GM23248 (cell line): ENCODE measurements at regions not wholly inside any gene's neighbourhood (a gene's known extent, or its start where the extent isn't known, plus 50 kb on each side); places are given as distances from the start of the nearest gene placed in this dataset.

ENCODE experiments used
- DNase-seq: peaks from one replicate; pipeline ENCODE4 v3.0.0-alpha.2; 2015
- H2AFZ ChIP-seq: fragments of 200-600 bp; sonication (generic); 2 replicates; pipeline ENCODE4 v1.6.1; 2016; ENCODE audit warnings: antibody characterized with exemption
- H3F3A ChIP-seq: fragments of 200-600 bp; sonication (generic); 2 replicates; pipeline ENCODE4 v1.6.1; 2016; ENCODE audit warnings: mild to moderate bottlenecking, antibody characterized with exemption, mixed run types; ENCODE audit not compliant: insufficient read depth
- H3K27ac ChIP-seq: fragments of 200-600 bp; sonication (generic); 2 replicates; pipeline ENCODE4 v1.5.1; 2016; ENCODE audit warnings: mild to moderate bottlenecking
- H3K27me3 ChIP-seq: fragments of 200-600 bp; sonication (generic); replicated peaks from 2 replicates; pipeline ENCODE4 v1.6.1; 2016; ENCODE audit warnings: mild to moderate bottlenecking; ENCODE audit not compliant: insufficient read depth
- H3K36me3 ChIP-seq: fragments of 200-600 bp; sonication (generic); 2 replicates; pipeline ENCODE4 v1.6.1; 2016; ENCODE audit warnings: low read depth, mild to moderate bottlenecking
- H3K4me1 ChIP-seq: fragments of 200-600 bp; sonication (generic); 2 replicates; pipeline ENCODE4 v1.6.1; 2016; ENCODE audit warnings: mild to moderate bottlenecking; ENCODE audit not compliant: insufficient read depth
- H3K4me2 ChIP-seq: fragments of 200-600 bp; sonication (generic); one replicate; pipeline ENCODE4 v1.6.1; 2016; ENCODE audit warnings: mild to moderate bottlenecking; ENCODE audit not compliant: unreplicated experiment
- H3K4me3 ChIP-seq: fragments of 200-600 bp; sonication (generic); 2 replicates; pipeline ENCODE4 v1.5.1; 2016; ENCODE audit warnings: mild to moderate bottlenecking
- H3K79me2 ChIP-seq: fragments of 200-600 bp; sonication (generic); 2 replicates; pipeline ENCODE4 v1.6.1; 2016; ENCODE audit warnings: mild to moderate bottlenecking; ENCODE audit not compliant: insufficient read depth
- H3K9ac ChIP-seq: fragments of 200-600 bp; sonication (generic); 2 replicates; pipeline ENCODE4 v1.6.1; 2016; ENCODE audit warnings: mild to moderate bottlenecking
- H3K9me2 ChIP-seq: fragments of 200-600 bp; sonication (generic); 2 replicates; pipeline ENCODE4 v1.6.1; 2016; ENCODE audit warnings: mixed run types, mild to moderate bottlenecking, moderate library complexity; ENCODE audit not compliant: insufficient read depth
- H3K9me3 ChIP-seq: fragments of 200-600 bp; sonication (generic); one replicate; pipeline ENCODE4 v1.6.1; 2017; ENCODE audit warnings: low read depth
- H4K20me1 ChIP-seq: fragments of 200-600 bp; sonication (generic); 2 replicates; pipeline ENCODE4 v1.6.0; 2016; ENCODE audit not compliant: insufficient read depth
- EZH2 ChIP-seq: fragments of 200-600 bp; sonication (generic); IDR thresholded peaks from 2 replicates; pipeline ENCODE4 v1.6.1; 2018; ENCODE audit warnings: antibody characterized with exemption, mild to moderate bottlenecking; ENCODE audit not compliant: insufficient read depth, poor library complexity, severe bottlenecking
- EZH2phosphoT487 ChIP-seq: fragments of 200-600 bp; sonication (generic); IDR thresholded peaks from 2 replicates; pipeline ENCODE4 v1.6.1; 2018; ENCODE audit warnings: antibody characterized with exemption, moderate library complexity, mild to moderate bottlenecking, low read depth; ENCODE audit not compliant: insufficient read depth
- WGBS, 2 experiments: methylation state at CpG; one replicate each; pipeline ENCODE4 v1.1.6; 2015 to 2017; ENCODE audit warnings: low lambda C conversion rate in 2 of 2, low coverage in 1 of 2; ENCODE audit errors: missing lambda C conversion rate in 2 of 2; 5-methylcytosine and 5-hydroxymethylcytosine counted together
- in situ Hi-C: fragments of 300-500 bp; cut with MboI; formaldehyde crosslinking; loops from 2 replicates; pipeline ENCODE4 v1.15.0; 2020

DNA sequence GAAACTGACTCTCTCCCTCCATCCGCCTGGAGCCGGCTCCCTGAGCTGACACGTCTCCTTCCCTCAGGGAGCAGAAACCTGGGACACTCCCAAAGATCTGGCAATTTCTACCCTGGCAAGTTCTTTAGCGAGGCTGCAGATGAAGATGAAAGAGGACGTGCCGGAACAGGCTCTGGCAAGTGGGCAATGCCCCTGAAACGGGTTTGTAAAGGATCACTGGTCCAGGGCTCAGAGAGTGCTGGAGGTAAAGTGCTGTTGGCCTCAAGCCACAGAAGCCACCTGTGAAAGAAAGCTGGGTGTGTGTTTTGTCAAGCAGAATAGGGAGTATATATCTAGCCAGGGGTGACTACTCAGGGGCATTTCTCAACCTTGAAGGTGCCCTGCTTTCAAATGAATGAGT is 131.4 kb upstream of the ATP6AP2 start:
- no peak for TF ChIP-seq EZH2
- TF ChIP-seq EZH2phosphoT487 = no peak
- Histone ChIP-seq H2AFZ (no peak overlapping the region), H3K4me1 (no peaks in the 10 kb centered on the region), H3K27ac (no peak overlapping the region), H3K9me3 (no peaks in the 10 kb centered on the region), H3K4me3 (no peak overlapping the region), H3K36me3 (no peaks in the 10 kb centered on the region), H4K20me1 (no peaks in the 10 kb centered on the region), H3K9me2 (no peaks in the 10 kb centered on the region), H3F3A (no peaks in the 10 kb centered on the region), H3K4me2 (no peak overlapping the region), H3K27me3 (no peaks in the 10 kb centered on the region), H3K79me2 (no peaks in the 10 kb centered on the region), H3K9ac (no peak overlapping the region)
- DNase-seq = no peak
- 55 to 64% methylated on average over 7 of the region's 7 CpGs for WGBS, 2 experiments
- in situ Hi-C loops = no loop called here

DNA sequence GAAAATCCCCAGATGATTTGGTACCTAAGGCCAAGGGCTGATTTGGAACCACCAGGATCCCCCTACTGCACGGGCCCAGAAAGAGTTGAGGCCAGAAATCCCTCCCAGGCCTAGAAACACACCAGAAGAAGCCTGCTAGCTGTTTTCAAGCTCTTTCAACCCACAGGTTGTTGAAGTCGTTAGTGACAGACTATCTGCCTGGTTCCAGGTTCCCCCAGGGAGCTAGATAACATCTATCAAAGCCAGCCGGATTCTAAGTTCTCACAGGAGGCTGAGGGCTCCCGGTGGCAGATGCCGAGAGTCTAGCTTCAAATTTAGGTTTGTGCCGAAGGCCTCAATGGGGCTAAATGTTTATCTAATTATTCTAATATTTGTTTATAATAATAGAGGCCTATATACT is 132.0 kb upstream of the ATP6AP2 start:
- Histone ChIP-seq H3F3A (no peaks in the 10 kb centered on the region), H2AFZ (no peak overlapping the region), H3K4me1 (no peaks in the 10 kb centered on the region), H3K9ac (no peak overlapping the region), H3K79me2 (no peaks in the 10 kb centered on the region), H3K4me3 (no peak overlapping the region), H3K4me2 (no peak overlapping the region), H3K36me3 (no peaks in the 10 kb centered on the region), H3K27me3 (no peaks in the 10 kb centered on the region), H3K9me3 (no peaks in the 10 kb centered on the region), H3K9me2 (no peaks in the 10 kb centered on the region), H3K27ac (no peak overlapping the region), H4K20me1 (no peaks in the 10 kb centered on the region)
- in situ Hi-C loops = no loop called here
- WGBS, 2 experiments = 51 to 56% methylated on average over 6 of the region's 6 CpGs
- TF ChIP-seq EZH2phosphoT487 = no peak
- no peak for TF ChIP-seq EZH2
- no peak for DNase-seq

DNA sequence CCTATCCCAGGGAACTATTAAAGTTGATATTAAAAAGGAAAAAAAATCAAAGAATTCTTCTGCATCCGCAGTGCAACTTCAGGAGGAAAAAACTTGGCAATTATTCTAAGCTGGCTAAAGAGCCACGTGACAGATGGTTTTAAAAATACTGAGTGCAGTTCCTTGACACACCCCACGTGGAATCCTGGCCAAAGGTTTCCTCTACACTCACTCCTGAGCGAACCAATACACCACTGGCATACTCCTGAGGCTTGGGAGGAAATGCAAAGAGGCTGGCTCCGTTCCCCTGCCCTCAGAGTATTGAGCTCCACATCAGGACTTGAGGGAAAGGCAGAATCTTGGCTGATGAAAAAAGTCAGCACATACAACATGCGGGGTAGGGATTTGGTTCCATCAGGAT is 133.8 kb upstream of the ATP6AP2 start:
- TF ChIP-seq EZH2phosphoT487 (no peak), EZH2 (no peak)
- DNase-seq = no peak
- WGBS, 2 experiments = 15 to 29% methylated on average over 5 to 6 of the region's 6 CpGs

DNA sequence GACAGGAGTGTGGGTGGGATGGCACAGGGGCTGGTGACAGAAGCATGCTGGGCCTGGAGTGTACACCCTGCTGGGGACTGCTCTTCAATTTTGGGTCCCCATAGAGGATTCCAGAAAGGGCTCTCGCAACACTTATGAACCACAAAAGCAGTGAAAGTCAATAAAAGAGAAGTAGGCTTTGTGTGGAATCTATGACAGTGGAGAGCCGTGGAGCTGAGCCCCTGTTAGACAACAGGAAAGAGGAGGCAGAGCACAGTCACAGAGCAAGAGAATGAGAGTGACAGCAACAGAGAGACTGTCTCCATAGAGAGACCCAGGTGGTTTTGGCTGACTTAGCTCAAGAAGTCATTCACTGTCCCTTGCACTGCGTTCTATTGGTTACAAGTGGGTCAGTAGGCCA is 135.1 kb upstream of the ATP6AP2 start:
- Histone ChIP-seq H3K9me2 (no peaks in the 10 kb centered on the region), H3K27ac (no peak overlapping the region), H2AFZ (no peak overlapping the region), H3K36me3 (no peaks in the 10 kb centered on the region), H3K9me3 (no peaks in the 10 kb centered on the region), H3K4me2 (no peak overlapping the region), H3K9ac (no peak overlapping the region), H3K4me3 (no peak overlapping the region), H3F3A (no peaks in the 10 kb centered on the region), H3K79me2 (no peaks in the 10 kb centered on the region), H3K27me3 (no peaks in the 10 kb centered on the region), H3K4me1 (no peaks in the 10 kb centered on the region), H4K20me1 (no peaks in the 10 kb centered on the region)
- WGBS, 2 experiments = 48 to 69% methylated on average over 3 of the region's 3 CpGs
- in situ Hi-C loops = no loop called here
- DNase-seq = no peak
- TF ChIP-seq EZH2 = no peak
- TF ChIP-seq EZH2phosphoT487 = no peak

More for the DNA sequence above, 133.8 kb upstream of the ATP6AP2 start:
- no peak overlapping the region for H3K9ac ChIP-seq
- no peak overlapping the region for H3K4me3 ChIP-seq
- in situ Hi-C loops = no loop called here
- H3K4me2 ChIP-seq = no peak overlapping the region
- H4K20me1 ChIP-seq = no peaks in the 10 kb centered on the region
- H3K27ac ChIP-seq = no peak overlapping the region
- H3K27me3 ChIP-seq = no peaks in the 10 kb centered on the region
- no peaks in the 10 kb centered on the region for H3F3A ChIP-seq
- H3K79me2 ChIP-seq = no peaks in the 10 kb centered on the region
- no peaks in the 10 kb centered on the region for H3K4me1 ChIP-seq
- H3K36me3 ChIP-seq = no peaks in the 10 kb centered on the region
- no peaks in the 10 kb centered on the region for H3K9me2 ChIP-seq
- H3K9me3 ChIP-seq = no peaks in the 10 kb centered on the region
- H2AFZ ChIP-seq = no peak overlapping the region
